RKO (cell line): ENCODE measurements at regions not wholly inside any gene's neighbourhood (a gene's known extent, or its start where the extent isn't known, plus 50 kb on each side); places are given as distances from the start of the nearest gene placed in this dataset.
"Not testable (repeated sequence)": the region's sequence is repeated elsewhere in the genome, so short reads cannot be mapped to it uniquely, and the experiment has no call there.

Source experiments
- DNase-seq: peaks from one replicate; pipeline ENCODE4 v3.0.0-alpha.2; 2016; ENCODE audit warnings: low spot score

- no peak for DNase-seq
Observed at GRCh38 chr3:30470496-30470895, 135.9 kb upstream of the TGFBR2 start.

- DNase-seq = no peak
Observed at GRCh38 chr3:30471066-30471465, 135.3 kb upstream of the TGFBR2 start.

- no peak for DNase-seq
Observed at GRCh38 chr3:30471796-30472489, 134.5 kb upstream of the TGFBR2 start.

GRCh38 chr3:30473374-30474051, 132.9 kb upstream of the TGFBR2 start:
- DNase-seq = no peak

- no peak for DNase-seq
Observed at GRCh38 chr3:30474371-30474770, 132.0 kb upstream of the TGFBR2 start.

- DNase-seq = no peak
Observed at GRCh38 chr3:30475038-30475808, 131.2 kb upstream of the TGFBR2 start.

- no peak for DNase-seq
Observed at GRCh38 chr3:30475809-30476178, 130.6 kb upstream of the TGFBR2 start.

- no peak for DNase-seq
Observed at GRCh38 chr3:30476368-30477084, 129.9 kb upstream of the TGFBR2 start.

- no peak for DNase-seq
Observed at GRCh38 chr3:30477149-30477921, 129.1 kb upstream of the TGFBR2 start.

- DNase-seq = not testable (repeated sequence)
Observed at GRCh38 chr3:30479737-30480136, 126.7 kb upstream of the TGFBR2 start.

- DNase-seq = not testable (repeated sequence)
Observed at GRCh38 chr3:30480156-30480555, 126.2 kb upstream of the TGFBR2 start.

- no peak for DNase-seq
Observed at GRCh38 chr3:30480587-30480986, 125.8 kb upstream of the TGFBR2 start.

- DNase-seq = no peak
Observed at GRCh38 chr3:30481241-30481640, 125.2 kb upstream of the TGFBR2 start.

- not testable (repeated sequence) for DNase-seq
Observed at GRCh38 chr3:30484229-30484628, 122.2 kb upstream of the TGFBR2 start.

GRCh38 chr3:30486368-30486767, 120.0 kb upstream of the TGFBR2 start:
- DNase-seq = no peak

- no peak for DNase-seq
Observed at GRCh38 chr3:30488070-30488756, 118.2 kb upstream of the TGFBR2 start.

- DNase-seq = no peak
Observed at GRCh38 chr3:30492322-30493192, 113.8 kb upstream of the TGFBR2 start.

GRCh38 chr3:30493911-30494311, 112.5 kb upstream of the TGFBR2 start:
- no peak for DNase-seq

GRCh38 chr3:30495172-30496065, 111.0 kb upstream of the TGFBR2 start:
- no peak for DNase-seq
